H1 (cell line): ENCODE measurements at regions not wholly inside any gene's neighbourhood (a gene's known extent, or its start where the extent isn't known, plus 50 kb on each side); places are given as distances from the start of the nearest gene placed in this dataset.

Source experiments
- CTCF ChIA-PET: fragments of 300-600 bp; sonication (Branson Sonifier 250); formaldehyde crosslinking; loops from one replicate; lab custom pipeline; 2021; ENCODE audit not compliant: partially characterized antibody; lab: Charles Lee
- POLR2A ChIA-PET: fragments of 300-600 bp; sonication (Branson Sonifier 250); formaldehyde crosslinking; loops from one replicate; lab custom pipeline; 2021; ENCODE audit warnings: inconsistent platforms; ENCODE audit not compliant: partially characterized antibody; lab: Charles Lee
- DNase-seq, 2 experiments: peaks; one replicate each; pipeline versions ENCODE4 v3.0.0 to v3.0.0-alpha.2; 2010 to 2022; ENCODE audit warnings: low spot score in 2 of 2, low read depth in 1 of 2, mixed read lengths in 1 of 2
- FAIRE-seq: peaks from 2 replicates; lab custom pipeline; 2011; peaks lifted over from hg19 to GRCh38; lab: Jason Lieb, UNC
- H2AFZ ChIP-seq: 2 replicates; pipeline ENCODE4 v1.8.1; 2012; ENCODE audit warnings: low read length, inconsistent platforms
- H2AK5ac ChIP-seq: 2 replicates; pipeline ENCODE4 v1.6.1; 2013; ENCODE audit warnings: low read depth, low read length
- H2BK120ac ChIP-seq: replicated peaks from 2 replicates; pipeline ENCODE3; 2013; ENCODE audit warnings: low read depth, low read length, inconsistent platforms
- H2BK12ac ChIP-seq: 2 replicates; pipeline ENCODE4 v1.6.1; 2013; ENCODE audit warnings: low read depth, low read length
- H2BK15ac ChIP-seq: 2 replicates; pipeline ENCODE4 v1.6.1; 2013; ENCODE audit warnings: low read length
- H2BK20ac ChIP-seq: 2 replicates; pipeline ENCODE4 v1.6.1; 2013; ENCODE audit warnings: low read length
- H2BK5ac ChIP-seq: 2 replicates; pipeline ENCODE4 v1.6.1; 2013; ENCODE audit warnings: low read depth, low read length
- H3K14ac ChIP-seq: 2 replicates; pipeline ENCODE4 v1.6.1; 2013; ENCODE audit warnings: inconsistent platforms; ENCODE audit not compliant: insufficient read length
- H3K18ac ChIP-seq: 2 replicates; pipeline ENCODE4 v1.6.1; 2013; ENCODE audit warnings: low read length; ENCODE audit errors: extremely low read depth
- H3K23ac ChIP-seq: 2 replicates; pipeline ENCODE4 v1.6.1; 2013; ENCODE audit warnings: inconsistent platforms; ENCODE audit not compliant: insufficient read length
- H3K23me2 ChIP-seq: 2 replicates; pipeline ENCODE4 v1.6.1; 2013; ENCODE audit warnings: low read depth, low read length
- H3K27ac ChIP-seq: 2 replicates; pipeline ENCODE4 v1.6.1; 2011; ENCODE audit warnings: low read depth, low read length, inconsistent platforms
- H3K27me3 ChIP-seq, 4 experiments: replicated peaks in 1 of 4; 1 replicate in 1 of 4; 2 replicates in 3 of 4; pipeline versions ENCODE4 v1.6.1 to v1.8.1; 2011 to 2013; ENCODE audit warnings: low read length in 3 of 4, mild to moderate bottlenecking in 3 of 4, inconsistent platforms in 2 of 4, mixed read lengths in 2 of 4, moderate library complexity in 1 of 4; ENCODE audit not compliant: control insufficient read depth in 3 of 4, insufficient read depth in 3 of 4; ENCODE audit errors: extremely low read depth in 1 of 4
- H3K36me3 ChIP-seq, 4 experiments: 2 replicates each; pipeline versions ENCODE4 v1.6.1 to v1.8.1; 2011 to 2013; ENCODE audit warnings: mild to moderate bottlenecking in 4 of 4, low read length in 3 of 4, moderate library complexity in 2 of 4, control low read depth in 1 of 4, inconsistent platforms in 1 of 4; ENCODE audit not compliant: insufficient read depth in 4 of 4, control insufficient read depth in 2 of 4
- H3K4ac ChIP-seq: replicated peaks from 2 replicates; pipeline ENCODE3; 2013; ENCODE audit warnings: low read length, low read depth, mixed read lengths, inconsistent platforms; ENCODE audit not compliant: insufficient read length
- H3K4me1 ChIP-seq, 4 experiments: replicated peaks in 1 of 4; 1 replicate in 1 of 4; 2 replicates in 3 of 4; pipeline versions ENCODE4 v1.6.1 to v1.8.1; 2011 to 2013; ENCODE audit warnings: low read length in 3 of 4, inconsistent platforms in 2 of 4, mixed read lengths in 1 of 4; ENCODE audit not compliant: insufficient read depth in 4 of 4, control insufficient read depth in 3 of 4
- H3K4me2 ChIP-seq, 2 experiments: 2 replicates each; pipeline versions ENCODE4 v1.6.1 to v1.8.1; 2011 to 2013; ENCODE audit warnings: low read depth in 2 of 2, low read length in 2 of 2, control low read depth in 1 of 2, inconsistent platforms in 1 of 2, mild to moderate bottlenecking in 1 of 2; ENCODE audit not compliant: insufficient read depth in 1 of 2
- H3K4me3 ChIP-seq, 4 experiments: fragments of 200-600, 300-600 bp in 1 of 4; sonication (generic), shearing (Covaris generic), sonication (Bioruptor Twin) in 1 of 4; 2 replicates each; pipeline versions ENCODE4 v1.5.1 to v1.8.1; 2011 to 2016; ENCODE audit warnings: low read length in 4 of 4, low read depth in 3 of 4, control low read depth in 2 of 4, inconsistent platforms in 2 of 4, mild to moderate bottlenecking in 2 of 4, mixed read lengths in 1 of 4, moderate library complexity in 1 of 4; ENCODE audit not compliant: insufficient read depth in 2 of 4; ENCODE audit errors: extremely low read depth in 1 of 4
- H3K56ac ChIP-seq: replicated peaks from 2 replicates; pipeline ENCODE3; 2013; ENCODE audit warnings: low read depth, mild to moderate bottlenecking, mixed read lengths, low read length, inconsistent platforms; ENCODE audit not compliant: insufficient read length
- H3K79me1 ChIP-seq: 2 replicates; pipeline ENCODE4 v1.6.1; 2013; ENCODE audit warnings: low read depth, low read length, control low read depth
- H3K79me2 ChIP-seq, 2 experiments: 2 replicates each; pipeline versions ENCODE4 v1.6.1 to v1.8.1; 2012 to 2013; ENCODE audit warnings: low read length in 2 of 2, mild to moderate bottlenecking in 2 of 2, inconsistent platforms in 1 of 2; ENCODE audit not compliant: insufficient read depth in 2 of 2, control insufficient read depth in 1 of 2
- H3K9ac ChIP-seq, 4 experiments: replicated peaks in 1 of 4; 1 replicate in 1 of 4; 2 replicates in 3 of 4; pipeline versions ENCODE4 v1.6.1 to v1.8.1; 2011 to 2013; ENCODE audit warnings: low read depth in 3 of 4, low read length in 3 of 4, control low read depth in 2 of 4, mild to moderate bottlenecking in 2 of 4, moderate library complexity in 2 of 4, inconsistent platforms in 1 of 4; ENCODE audit errors: extremely low read depth in 1 of 4
- H3K9me3 ChIP-seq, 2 experiments: 2 replicates each; pipeline versions ENCODE4 v1.6.1 to v1.8.1; 2012 to 2013; ENCODE audit warnings: mild to moderate bottlenecking in 2 of 2, moderate library complexity in 2 of 2, control low read depth in 1 of 2, inconsistent platforms in 1 of 2, low read depth in 1 of 2, low read length in 1 of 2, mixed read lengths in 1 of 2; ENCODE audit not compliant: insufficient read depth in 2 of 2
- H4K20me1 ChIP-seq, 2 experiments: replicated peaks in 1 of 2; 2 replicates each; pipeline versions ENCODE3 to v1.8.1; 2011 to 2013; ENCODE audit warnings: inconsistent platforms in 2 of 2, low read length in 2 of 2, mild to moderate bottlenecking in 1 of 2; ENCODE audit not compliant: insufficient read depth in 2 of 2, control insufficient read depth in 1 of 2
- H4K5ac ChIP-seq: 2 replicates; pipeline ENCODE4 v1.6.1; 2013; ENCODE audit warnings: low read length, low read depth, mixed read lengths, inconsistent platforms; ENCODE audit not compliant: insufficient read length
- H4K8ac ChIP-seq: 2 replicates; pipeline ENCODE4 v1.8.0; 2013; ENCODE audit warnings: mild to moderate bottlenecking, moderate library complexity, low read length, inconsistent platforms; ENCODE audit not compliant: insufficient read depth; ENCODE audit errors: extremely low read depth
- H4K91ac ChIP-seq: replicated peaks from 2 replicates; pipeline ENCODE3; 2013; ENCODE audit warnings: low read length, mixed read lengths, inconsistent platforms; ENCODE audit not compliant: insufficient read length
- CHD1 ChIP-seq: IDR thresholded peaks from 2 replicates; pipeline ENCODE4 v1.6.1; 2012; ENCODE audit warnings: low read depth, low read length, improper control_type of control experiment
- CTCF ChIP-seq, 3 experiments: IDR thresholded peaks; 1 replicate in 2 of 3; 2 replicates in 1 of 3; pipeline versions ENCODE4 v1.5.1 to v1.6.1; 2011; ENCODE audit warnings: low read length in 3 of 3, mild to moderate bottlenecking in 3 of 3, inconsistent platforms in 2 of 3, low read depth in 1 of 3, moderate library complexity in 1 of 3; ENCODE audit not compliant: insufficient read depth in 1 of 3; ENCODE audit errors: control extremely low read depth in 1 of 3
- E2F6 ChIP-seq: IDR thresholded peaks from 2 replicates; pipeline ENCODE4 v1.6.1; 2012; ENCODE audit warnings: inconsistent platforms
- KDM5A ChIP-seq: fragments of 200-600 bp; IDR thresholded peaks from 2 replicates; pipeline ENCODE4 v1.7.1; 2012; ENCODE audit warnings: mild to moderate bottlenecking, low read length, inconsistent platforms, mixed read lengths
- POLR2A ChIP-seq, 2 experiments: IDR thresholded peaks; 1 replicate in 1 of 2; 2 replicates in 1 of 2; pipeline ENCODE4 v1.6.1; 2011; ENCODE audit warnings: low read depth in 2 of 2, low read length in 2 of 2, mild to moderate bottlenecking in 2 of 2; ENCODE audit errors: control extremely low read depth in 1 of 2
- SIRT6 ChIP-seq: IDR thresholded peaks from one replicate; pipeline ENCODE4 v1.7.1; 2012; ENCODE audit warnings: low read length, inconsistent platforms
- WGBS, 2 experiments: shearing (Covaris generic) in 1 of 2; methylation state at CpG; one replicate each; pipeline versions ENCODE4 v1.1.6 to v1.1.7; 2013 to 2015; ENCODE audit warnings: low lambda C conversion rate in 2 of 2, mixed read lengths in 2 of 2, inconsistent platforms in 1 of 2, low coverage in 1 of 2, missing lambda C conversion rate in 1 of 2; ENCODE audit not compliant: insufficient replicate concordance in 2 of 2, insufficient coverage in 1 of 2, insufficient read length in 1 of 2; ENCODE audit errors: extremely low coverage in 1 of 2, missing lambda C conversion rate in 1 of 2; 5-methylcytosine and 5-hydroxymethylcytosine counted together
- TF ChIP-seq, protein P1 (sequence below): IDR thresholded peaks from 2 replicates; pipeline ENCODE4 v1.6.1; 2012; ENCODE audit warnings: low read length, inconsistent platforms

- Histone ChIP-seq H4K20me1 (no peaks in the 10 kb centered on the region), H4K91ac (no peak overlapping the region), H3K56ac (no peak overlapping the region), H3K36me3 (no peaks in the 10 kb centered on the region), H3K9me3 (no peaks in the 10 kb centered on the region), H3K79me1 (no peaks in the 10 kb centered on the region), H2BK120ac (no peak overlapping the region), H3K4me1 (no peaks in the 10 kb centered on the region), H3K4me2 (no peak overlapping the region), H3K14ac (no peak overlapping the region), H3K27me3 (no peaks in the 10 kb centered on the region), H4K5ac (no peak overlapping the region), H3K18ac (peak overlapping the region; percentile 48; the same call in 1 of the 2 replicates), H4K8ac (no peak overlapping the region), H2BK12ac (no peak overlapping the region), H3K79me2 (no peaks in the 10 kb centered on the region), H2AFZ (peak overlapping the region; percentile 58; the same call in 1 of the 2 replicates), H3K4ac (no peak overlapping the region), H3K23me2 (no peaks in the 10 kb centered on the region), H3K23ac (no peak overlapping the region), H3K4me3 (no peak overlapping the region), H3K27ac (no peak overlapping the region), H3K9ac (no peak overlapping the region; a peak in 1 of 7 replicates), H2AK5ac (no peak overlapping the region), H2BK15ac (no peak overlapping the region), H2BK20ac (no peak overlapping the region), H2BK5ac (no peak overlapping the region)
- FAIRE-seq (peak; percentile 42), DNase-seq (no peak)
- POLR2A ChIA-PET: no interaction called here
- CTCF ChIA-PET: interaction anchor here (0.6 to 2.5 kb wide), 20 partner anchors 10 to 983 kb away, joined by 3 to 10 read pairs (median 4); no protein-coding TSS in a partner anchor
- 90% methylated on average over 10 of the region's 10 CpGs; no CpG with 5 or more reads in 1 of the 2 experiments for WGBS, 2 experiments
- TF ChIP-seq CHD1 (no peak), E2F6 (no peak), SIRT6 (no peak), CTCF (IDR thresholded peaks at IDR 0.05; ENCODE audit: control extremely low read depth in 1 of 3, insufficient read depth in 1 of 3, low read depth in 1 of 3, low read length in 3 of 3) (peak in 2 of 3 experiments; percentile 25 to 31; a peak in 2 of 4 replicates), KDM5A (no peak), POLR2A (IDR thresholded peaks at IDR 0.05; ENCODE audit: control extremely low read depth in 1 of 2, low read depth in 2 of 2, low read length in 2 of 2) (no peak)
- TF ChIP-seq, protein P1, sequence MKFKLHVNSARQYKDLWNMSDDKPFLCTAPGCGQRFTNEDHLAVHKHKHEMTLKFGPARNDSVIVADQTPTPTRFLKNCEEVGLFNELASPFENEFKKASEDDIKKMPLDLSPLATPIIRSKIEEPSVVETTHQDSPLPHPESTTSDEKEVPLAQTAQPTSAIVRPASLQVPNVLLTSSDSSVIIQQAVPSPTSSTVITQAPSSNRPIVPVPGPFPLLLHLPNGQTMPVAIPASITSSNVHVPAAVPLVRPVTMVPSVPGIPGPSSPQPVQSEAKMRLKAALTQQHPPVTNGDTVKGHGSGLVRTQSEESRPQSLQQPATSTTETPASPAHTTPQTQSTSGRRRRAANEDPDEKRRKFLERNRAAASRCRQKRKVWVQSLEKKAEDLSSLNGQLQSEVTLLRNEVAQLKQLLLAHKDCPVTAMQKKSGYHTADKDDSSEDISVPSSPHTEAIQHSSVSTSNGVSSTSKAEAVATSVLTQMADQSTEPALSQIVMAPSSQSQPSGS: no peak
These were observed 164.1 kb downstream of the ATP23 start for GRCh38 chr12:58105225-58106119.
